ENCODE measurements at regions not wholly inside any gene's neighbourhood (a gene's known extent, or its start where the extent isn't known, plus 50 kb on each side); places are given as distances from the start of the nearest gene placed in this dataset.

GRCh38 chr12:24089510-24089890 is 140.0 kb upstream of the SOX5 start:
- ATAC-seq (ENCODE audit: low read depth) = no peak
- Mint-ChIP-seq H3K4me1 (no peaks in the 10 kb centered on the region), H3K27me3 (no peaks in the 10 kb centered on the region), H3K9me3 (ENCODE audit: insufficient read depth) (no peaks in the 10 kb centered on the region), H3K4me3 (no peak overlapping the region), H3K27ac (no peak overlapping the region)
- Histone ChIP-seq H2AFZ (ENCODE audit: insufficient read depth, low read depth, low read length, poor library complexity, severe bottlenecking) (no peak overlapping the region), H3K9me3 (ENCODE audit: control extremely low read depth in 1 of 3, control insufficient read depth in 2 of 3, insufficient read depth in 1 of 3, low read length in 2 of 3) (no peaks in the 10 kb centered on the region), H3K9ac (ENCODE audit: low read length) (no peak overlapping the region), H3K27me3 (replicated peaks in 1 of 4; ENCODE audit: control extremely low read depth in 1 of 4, control insufficient read depth in 3 of 4, insufficient read depth in 4 of 4, low read length in 3 of 4) (no peaks in the 10 kb centered on the region), H3K79me2 (ENCODE audit: control insufficient read depth, insufficient read depth, low read length) (no peaks in the 10 kb centered on the region), H3K4me3 (ENCODE audit: control extremely low read depth in 1 of 5, extremely low read depth in 1 of 5, insufficient read depth in 1 of 5, low read depth in 2 of 5, low read length in 4 of 5) (no peak overlapping the region), H3K4me1 (ENCODE audit: control insufficient read depth in 2 of 2, insufficient read depth in 2 of 2, low read length in 2 of 2) (no peaks in the 10 kb centered on the region), H3K36me3 (replicated peaks in 1 of 2; ENCODE audit: control extremely low read depth in 1 of 2, control insufficient read depth in 1 of 2, extremely low read depth in 1 of 2, insufficient read depth in 2 of 2, low read length in 1 of 2) (no peaks in the 10 kb centered on the region), H3K4me2 (replicated peaks; ENCODE audit: low read depth, low read length, poor library complexity, severe bottlenecking) (no peak overlapping the region), H3K27ac (ENCODE audit: low read length in 2 of 2) (no peak overlapping the region), H4K20me1 (ENCODE audit: control insufficient read depth, insufficient read depth, low read length, poor library complexity, severe bottlenecking) (no peaks in the 10 kb centered on the region)
- intact Hi-C loops (cut with micrococcal nuclease) = no loop called here
- no peak for DNase-seq
- WGBS (ENCODE audit: insufficient coverage) = no CpG with 5 or more reads among the region's 2 CpGs
- TF ChIP-seq, protein P1, sequence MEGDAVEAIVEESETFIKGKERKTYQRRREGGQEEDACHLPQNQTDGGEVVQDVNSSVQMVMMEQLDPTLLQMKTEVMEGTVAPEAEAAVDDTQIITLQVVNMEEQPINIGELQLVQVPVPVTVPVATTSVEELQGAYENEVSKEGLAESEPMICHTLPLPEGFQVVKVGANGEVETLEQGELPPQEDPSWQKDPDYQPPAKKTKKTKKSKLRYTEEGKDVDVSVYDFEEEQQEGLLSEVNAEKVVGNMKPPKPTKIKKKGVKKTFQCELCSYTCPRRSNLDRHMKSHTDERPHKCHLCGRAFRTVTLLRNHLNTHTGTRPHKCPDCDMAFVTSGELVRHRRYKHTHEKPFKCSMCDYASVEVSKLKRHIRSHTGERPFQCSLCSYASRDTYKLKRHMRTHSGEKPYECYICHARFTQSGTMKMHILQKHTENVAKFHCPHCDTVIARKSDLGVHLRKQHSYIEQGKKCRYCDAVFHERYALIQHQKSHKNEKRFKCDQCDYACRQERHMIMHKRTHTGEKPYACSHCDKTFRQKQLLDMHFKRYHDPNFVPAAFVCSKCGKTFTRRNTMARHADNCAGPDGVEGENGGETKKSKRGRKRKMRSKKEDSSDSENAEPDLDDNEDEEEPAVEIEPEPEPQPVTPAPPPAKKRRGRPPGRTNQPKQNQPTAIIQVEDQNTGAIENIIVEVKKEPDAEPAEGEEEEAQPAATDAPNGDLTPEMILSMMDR (IDR thresholded peaks at IDR 0.05) = no peak
- no peak for TF ChIP-seq EZH2 (IDR thresholded peaks at IDR 0.05; ENCODE audit: borderline replicate concordance, insufficient read depth, low read depth, low read length, poor library complexity, severe bottlenecking)
- POLR2A ChIA-PET = no interaction called here
- CTCF ChIA-PET = no interaction called here

- Histone ChIP-seq H3K79me2 (ENCODE audit: control insufficient read depth, insufficient read depth, low read length) (no peaks in the 10 kb centered on the region), H3K36me3 (replicated peaks in 1 of 2; ENCODE audit: control extremely low read depth in 1 of 2, control insufficient read depth in 1 of 2, extremely low read depth in 1 of 2, insufficient read depth in 2 of 2, low read length in 1 of 2) (no peaks in the 10 kb centered on the region), H3K9ac (ENCODE audit: low read length) (no peak overlapping the region), H3K27me3 (replicated peaks in 1 of 4; ENCODE audit: control extremely low read depth in 1 of 4, control insufficient read depth in 3 of 4, insufficient read depth in 4 of 4, low read length in 3 of 4) (no peaks in the 10 kb centered on the region), H3K4me3 (ENCODE audit: control extremely low read depth in 1 of 5, extremely low read depth in 1 of 5, insufficient read depth in 1 of 5, low read depth in 2 of 5, low read length in 4 of 5) (no peak overlapping the region), H3K4me2 (replicated peaks; ENCODE audit: low read depth, low read length, poor library complexity, severe bottlenecking) (no peak overlapping the region), H2AFZ (ENCODE audit: insufficient read depth, low read depth, low read length, poor library complexity, severe bottlenecking) (no peak overlapping the region), H3K27ac (ENCODE audit: low read length in 2 of 2) (no peak overlapping the region), H4K20me1 (ENCODE audit: control insufficient read depth, insufficient read depth, low read length, poor library complexity, severe bottlenecking) (no peaks in the 10 kb centered on the region), H3K4me1 (ENCODE audit: control insufficient read depth in 2 of 2, insufficient read depth in 2 of 2, low read length in 2 of 2) (peaks cover 0 to 2% of the 10 kb centered on the region in 2 donors), H3K9me3 (ENCODE audit: control extremely low read depth in 1 of 3, control insufficient read depth in 2 of 3, insufficient read depth in 1 of 3, low read length in 2 of 3) (no peaks in the 10 kb centered on the region)
- Mint-ChIP-seq H3K27ac (no peak overlapping the region), H3K9me3 (ENCODE audit: insufficient read depth) (no peaks in the 10 kb centered on the region), H3K4me3 (no peak overlapping the region), H3K27me3 (no peaks in the 10 kb centered on the region), H3K4me1 (peaks cover 2% of the 10 kb centered on the region)
- POLR2A ChIA-PET = no interaction called here
- CTCF ChIA-PET = no interaction called here
- intact Hi-C loops (cut with micrococcal nuclease) = no loop called here
- TF ChIP-seq EZH2 (IDR thresholded peaks at IDR 0.05; ENCODE audit: borderline replicate concordance, insufficient read depth, low read depth, low read length, poor library complexity, severe bottlenecking) = no peak
- TF ChIP-seq, protein P1 (IDR thresholded peaks at IDR 0.05) = no peak
- ATAC-seq (ENCODE audit: low read depth) = no peak
- no peak for DNase-seq
- no CpG with 5 or more reads among the region's 5 CpGs for WGBS (ENCODE audit: insufficient coverage)
These were observed 139.5 kb upstream of the SOX5 start for GRCh38 chr12:24088751-24089509.
